H1 (cell line): ENCODE measurements at regions not wholly inside any gene's neighbourhood (a gene's known extent, or its start where the extent isn't known, plus 50 kb on each side); places are given as distances from the start of the nearest gene placed in this dataset.
"Not testable (repeated sequence)": the region's sequence is repeated elsewhere in the genome, so short reads cannot be mapped to it uniquely, and the experiment has no call there.

Source experiments
- CTCF ChIA-PET: fragments of 300-600 bp; sonication (Branson Sonifier 250); formaldehyde crosslinking; loops from one replicate; lab custom pipeline; 2021; ENCODE audit not compliant: partially characterized antibody; lab: Charles Lee
- POLR2A ChIA-PET: fragments of 300-600 bp; sonication (Branson Sonifier 250); formaldehyde crosslinking; loops from one replicate; lab custom pipeline; 2021; ENCODE audit warnings: inconsistent platforms; ENCODE audit not compliant: partially characterized antibody; lab: Charles Lee
- DNase-seq, 2 experiments: peaks; one replicate each; pipeline versions ENCODE4 v3.0.0 to v3.0.0-alpha.2; 2010 to 2022; ENCODE audit warnings: low spot score in 2 of 2, low read depth in 1 of 2, mixed read lengths in 1 of 2
- FAIRE-seq: peaks from 2 replicates; lab custom pipeline; 2011; peaks lifted over from hg19 to GRCh38; lab: Jason Lieb, UNC
- H2AFZ ChIP-seq: 2 replicates; pipeline ENCODE4 v1.8.1; 2012; ENCODE audit warnings: low read length, inconsistent platforms
- H2AK5ac ChIP-seq: 2 replicates; pipeline ENCODE4 v1.6.1; 2013; ENCODE audit warnings: low read depth, low read length
- H2BK120ac ChIP-seq: replicated peaks from 2 replicates; pipeline ENCODE3; 2013; ENCODE audit warnings: low read depth, low read length, inconsistent platforms
- H2BK12ac ChIP-seq: 2 replicates; pipeline ENCODE4 v1.6.1; 2013; ENCODE audit warnings: low read depth, low read length
- H2BK15ac ChIP-seq: 2 replicates; pipeline ENCODE4 v1.6.1; 2013; ENCODE audit warnings: low read length
- H2BK20ac ChIP-seq: 2 replicates; pipeline ENCODE4 v1.6.1; 2013; ENCODE audit warnings: low read length
- H2BK5ac ChIP-seq: 2 replicates; pipeline ENCODE4 v1.6.1; 2013; ENCODE audit warnings: low read depth, low read length
- H3K14ac ChIP-seq: 2 replicates; pipeline ENCODE4 v1.6.1; 2013; ENCODE audit warnings: inconsistent platforms; ENCODE audit not compliant: insufficient read length
- H3K18ac ChIP-seq: 2 replicates; pipeline ENCODE4 v1.6.1; 2013; ENCODE audit warnings: low read length; ENCODE audit errors: extremely low read depth
- H3K23ac ChIP-seq: 2 replicates; pipeline ENCODE4 v1.6.1; 2013; ENCODE audit warnings: inconsistent platforms; ENCODE audit not compliant: insufficient read length
- H3K23me2 ChIP-seq: 2 replicates; pipeline ENCODE4 v1.6.1; 2013; ENCODE audit warnings: low read depth, low read length
- H3K27ac ChIP-seq: 2 replicates; pipeline ENCODE4 v1.6.1; 2011; ENCODE audit warnings: low read depth, low read length, inconsistent platforms
- H3K27me3 ChIP-seq, 4 experiments: replicated peaks in 1 of 4; 1 replicate in 1 of 4; 2 replicates in 3 of 4; pipeline versions ENCODE4 v1.6.1 to v1.8.1; 2011 to 2013; ENCODE audit warnings: low read length in 3 of 4, mild to moderate bottlenecking in 3 of 4, inconsistent platforms in 2 of 4, mixed read lengths in 2 of 4, moderate library complexity in 1 of 4; ENCODE audit not compliant: control insufficient read depth in 3 of 4, insufficient read depth in 3 of 4; ENCODE audit errors: extremely low read depth in 1 of 4
- H3K36me3 ChIP-seq, 4 experiments: 2 replicates each; pipeline versions ENCODE4 v1.6.1 to v1.8.1; 2011 to 2013; ENCODE audit warnings: mild to moderate bottlenecking in 4 of 4, low read length in 3 of 4, moderate library complexity in 2 of 4, control low read depth in 1 of 4, inconsistent platforms in 1 of 4; ENCODE audit not compliant: insufficient read depth in 4 of 4, control insufficient read depth in 2 of 4
- H3K4ac ChIP-seq: replicated peaks from 2 replicates; pipeline ENCODE3; 2013; ENCODE audit warnings: low read length, low read depth, mixed read lengths, inconsistent platforms; ENCODE audit not compliant: insufficient read length
- H3K4me1 ChIP-seq, 4 experiments: replicated peaks in 1 of 4; 1 replicate in 1 of 4; 2 replicates in 3 of 4; pipeline versions ENCODE4 v1.6.1 to v1.8.1; 2011 to 2013; ENCODE audit warnings: low read length in 3 of 4, inconsistent platforms in 2 of 4, mixed read lengths in 1 of 4; ENCODE audit not compliant: insufficient read depth in 4 of 4, control insufficient read depth in 3 of 4
- H3K4me2 ChIP-seq, 2 experiments: 2 replicates each; pipeline versions ENCODE4 v1.6.1 to v1.8.1; 2011 to 2013; ENCODE audit warnings: low read depth in 2 of 2, low read length in 2 of 2, control low read depth in 1 of 2, inconsistent platforms in 1 of 2, mild to moderate bottlenecking in 1 of 2; ENCODE audit not compliant: insufficient read depth in 1 of 2
- H3K4me3 ChIP-seq, 4 experiments: fragments of 200-600, 300-600 bp in 1 of 4; sonication (generic), shearing (Covaris generic), sonication (Bioruptor Twin) in 1 of 4; 2 replicates each; pipeline versions ENCODE4 v1.5.1 to v1.8.1; 2011 to 2016; ENCODE audit warnings: low read length in 4 of 4, low read depth in 3 of 4, control low read depth in 2 of 4, inconsistent platforms in 2 of 4, mild to moderate bottlenecking in 2 of 4, mixed read lengths in 1 of 4, moderate library complexity in 1 of 4; ENCODE audit not compliant: insufficient read depth in 2 of 4; ENCODE audit errors: extremely low read depth in 1 of 4
- H3K56ac ChIP-seq: replicated peaks from 2 replicates; pipeline ENCODE3; 2013; ENCODE audit warnings: low read depth, mild to moderate bottlenecking, mixed read lengths, low read length, inconsistent platforms; ENCODE audit not compliant: insufficient read length
- H3K79me1 ChIP-seq: 2 replicates; pipeline ENCODE4 v1.6.1; 2013; ENCODE audit warnings: low read depth, low read length, control low read depth
- H3K79me2 ChIP-seq, 2 experiments: 2 replicates each; pipeline versions ENCODE4 v1.6.1 to v1.8.1; 2012 to 2013; ENCODE audit warnings: low read length in 2 of 2, mild to moderate bottlenecking in 2 of 2, inconsistent platforms in 1 of 2; ENCODE audit not compliant: insufficient read depth in 2 of 2, control insufficient read depth in 1 of 2
- H3K9ac ChIP-seq, 4 experiments: replicated peaks in 1 of 4; 1 replicate in 1 of 4; 2 replicates in 3 of 4; pipeline versions ENCODE4 v1.6.1 to v1.8.1; 2011 to 2013; ENCODE audit warnings: low read depth in 3 of 4, low read length in 3 of 4, control low read depth in 2 of 4, mild to moderate bottlenecking in 2 of 4, moderate library complexity in 2 of 4, inconsistent platforms in 1 of 4; ENCODE audit errors: extremely low read depth in 1 of 4
- H3K9me3 ChIP-seq, 2 experiments: 2 replicates each; pipeline versions ENCODE4 v1.6.1 to v1.8.1; 2012 to 2013; ENCODE audit warnings: mild to moderate bottlenecking in 2 of 2, moderate library complexity in 2 of 2, control low read depth in 1 of 2, inconsistent platforms in 1 of 2, low read depth in 1 of 2, low read length in 1 of 2, mixed read lengths in 1 of 2; ENCODE audit not compliant: insufficient read depth in 2 of 2
- H4K20me1 ChIP-seq, 2 experiments: replicated peaks in 1 of 2; 2 replicates each; pipeline versions ENCODE3 to v1.8.1; 2011 to 2013; ENCODE audit warnings: inconsistent platforms in 2 of 2, low read length in 2 of 2, mild to moderate bottlenecking in 1 of 2; ENCODE audit not compliant: insufficient read depth in 2 of 2, control insufficient read depth in 1 of 2
- H4K5ac ChIP-seq: 2 replicates; pipeline ENCODE4 v1.6.1; 2013; ENCODE audit warnings: low read length, low read depth, mixed read lengths, inconsistent platforms; ENCODE audit not compliant: insufficient read length
- H4K8ac ChIP-seq: 2 replicates; pipeline ENCODE4 v1.8.0; 2013; ENCODE audit warnings: mild to moderate bottlenecking, moderate library complexity, low read length, inconsistent platforms; ENCODE audit not compliant: insufficient read depth; ENCODE audit errors: extremely low read depth
- H4K91ac ChIP-seq: replicated peaks from 2 replicates; pipeline ENCODE3; 2013; ENCODE audit warnings: low read length, mixed read lengths, inconsistent platforms; ENCODE audit not compliant: insufficient read length
- CBX5 ChIP-seq: fragments of 300-800, 300-1000 bp; sonication (generic); IDR thresholded peaks from 2 replicates; pipeline ENCODE4 v1.7.1; 2016; ENCODE audit warnings: antibody characterized with exemption, low read length, low read depth
- CHD2 ChIP-seq: IDR thresholded peaks from 2 replicates; pipeline ENCODE4 v1.6.1; 2012; ENCODE audit warnings: low read length, improper control_type of control experiment
- FOSL1 ChIP-seq: IDR thresholded peaks from 2 replicates; pipeline ENCODE4 v1.6.1; 2011; ENCODE audit warnings: mild to moderate bottlenecking, low read depth, low read length, moderate library complexity; ENCODE audit not compliant: insufficient read depth
- POU5F1 ChIP-seq: IDR thresholded peaks from 2 replicates; pipeline ENCODE4 v1.6.1; 2011; ENCODE audit warnings: low read depth, mild to moderate bottlenecking, low read length, moderate library complexity
- RBBP5 ChIP-seq: IDR thresholded peaks from 2 replicates; pipeline ENCODE4 v1.7.1; 2012; ENCODE audit warnings: low read depth, mild to moderate bottlenecking, inconsistent platforms, low read length, moderate library complexity, borderline replicate concordance
- SIN3A ChIP-seq, 2 experiments: IDR thresholded peaks in 1 of 2; conservative IDR thresholded peaks in 1 of 2; 2 replicates each; pipeline ENCODE4 v1.6.1; 2011 to 2012; ENCODE audit warnings: low read length in 2 of 2, improper control_type of control experiment in 1 of 2, low read depth in 1 of 2, mild to moderate bottlenecking in 1 of 2
- WGBS, 2 experiments: shearing (Covaris generic) in 1 of 2; methylation state at CpG; one replicate each; pipeline versions ENCODE4 v1.1.6 to v1.1.7; 2013 to 2015; ENCODE audit warnings: low lambda C conversion rate in 2 of 2, mixed read lengths in 2 of 2, inconsistent platforms in 1 of 2, low coverage in 1 of 2, missing lambda C conversion rate in 1 of 2; ENCODE audit not compliant: insufficient replicate concordance in 2 of 2, insufficient coverage in 1 of 2, insufficient read length in 1 of 2; ENCODE audit errors: extremely low coverage in 1 of 2, missing lambda C conversion rate in 1 of 2; 5-methylcytosine and 5-hydroxymethylcytosine counted together

GRCh38 chr10:52400562-52400961, 86.5 kb downstream of the DKK1 start (continued):
- TF ChIP-seq SIN3A (conservative IDR thresholded peaks at IDR 0.05 in 1 of 2, IDR thresholded peaks at IDR 0.05 in 1 of 2; ENCODE audit: low read depth in 1 of 2, low read length in 2 of 2) (no peak), FOSL1 (no peak), CBX5 (no peak), POU5F1 (no peak), CHD2 (no peak), RBBP5 (no peak)

DNA sequence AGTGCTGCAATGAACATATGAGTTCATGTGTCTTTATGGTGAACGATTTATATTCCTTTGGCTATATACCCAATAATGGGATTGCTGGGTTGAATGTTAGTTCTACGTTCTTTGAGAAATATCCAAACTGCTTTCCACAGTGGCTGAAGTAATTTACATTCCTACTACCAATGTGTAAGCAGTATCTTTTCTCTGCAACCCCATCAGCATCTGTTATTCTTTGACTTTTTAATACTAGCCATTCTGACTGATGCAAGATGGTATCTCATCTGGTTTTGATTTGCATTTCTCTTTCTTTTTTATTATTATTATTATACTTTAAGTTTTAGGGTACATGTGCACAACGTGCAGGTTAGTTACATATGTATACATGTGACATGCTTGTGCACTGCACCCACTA, 89.7 kb downstream of the DKK1 start:
- H4K8ac ChIP-seq, DNase-seq, H3K23ac ChIP-seq, H3K4me1 ChIP-seq, H3K4me2 ChIP-seq, H3K14ac ChIP-seq, H3K56ac ChIP-seq, H3K79me1 ChIP-seq, H2AFZ ChIP-seq, H4K5ac ChIP-seq, H2BK5ac ChIP-seq, H3K79me2 ChIP-seq, H3K9ac ChIP-seq, H3K4ac ChIP-seq, H4K20me1 ChIP-seq, H2AK5ac ChIP-seq, H2BK120ac ChIP-seq, FAIRE-seq, H3K9me3 ChIP-seq, H2BK20ac ChIP-seq, H3K27ac ChIP-seq, H4K91ac ChIP-seq, H3K18ac ChIP-seq, H2BK15ac ChIP-seq, CTCF ChIA-PET, H3K23me2 ChIP-seq, H3K4me3 ChIP-seq, H3K27me3 ChIP-seq, H3K36me3 ChIP-seq, H2BK12ac ChIP-seq: not testable (repeated sequence)
- POLR2A ChIA-PET = interaction anchor here (0.7 kb wide), 1 partner anchor 454 kb away, joined by 3 read pairs; no protein-coding TSS in a partner anchor
- WGBS, 2 experiments = 86% methylated on average over 3 of the region's 3 CpGs; no CpG with 5 or more reads in 1 of the 2 experiments
